ENCODE measurements at regions not wholly inside any gene's neighbourhood (a gene's known extent, or its start where the extent isn't known, plus 50 kb on each side); places are given as distances from the start of the nearest gene placed in this dataset.

- no peak for FAIRE-seq
- DNase-seq (ENCODE audit: insufficient read length, low spot score): no peak
Observed at GRCh38 chr11:127471662-127472061, 471.1 kb upstream of the KIRREL3 start.

DNA sequence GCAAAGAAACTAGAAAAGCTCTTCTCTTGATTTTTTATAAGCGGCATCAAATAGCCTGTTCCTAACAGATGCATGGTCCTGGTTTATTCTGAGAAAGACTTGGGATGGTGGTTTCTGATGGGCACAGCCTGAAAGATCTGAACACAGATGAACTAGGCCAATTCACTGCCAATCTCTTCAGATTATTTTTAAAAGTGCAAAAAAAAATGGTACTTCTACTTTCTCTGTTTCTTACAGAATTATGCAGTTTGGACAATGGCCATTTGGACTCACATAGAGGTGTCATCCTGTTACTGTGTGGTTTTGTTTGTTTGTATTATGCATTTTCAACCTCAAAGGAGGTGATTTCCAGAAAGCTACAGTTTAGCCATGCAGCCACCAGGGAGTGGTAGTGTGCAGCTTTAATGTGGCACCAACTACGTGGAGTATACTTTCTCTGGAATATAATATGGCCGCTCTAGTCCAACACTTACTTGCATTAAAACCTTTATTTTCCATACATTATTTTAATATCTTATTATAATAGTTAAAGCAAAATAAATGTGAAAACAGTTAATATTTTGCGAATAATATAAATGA is 469.8 kb upstream of the KIRREL3 start:
- DNase-seq (ENCODE audit: insufficient read length, low spot score): no peak
- TF ChIP-seq, protein P1, sequence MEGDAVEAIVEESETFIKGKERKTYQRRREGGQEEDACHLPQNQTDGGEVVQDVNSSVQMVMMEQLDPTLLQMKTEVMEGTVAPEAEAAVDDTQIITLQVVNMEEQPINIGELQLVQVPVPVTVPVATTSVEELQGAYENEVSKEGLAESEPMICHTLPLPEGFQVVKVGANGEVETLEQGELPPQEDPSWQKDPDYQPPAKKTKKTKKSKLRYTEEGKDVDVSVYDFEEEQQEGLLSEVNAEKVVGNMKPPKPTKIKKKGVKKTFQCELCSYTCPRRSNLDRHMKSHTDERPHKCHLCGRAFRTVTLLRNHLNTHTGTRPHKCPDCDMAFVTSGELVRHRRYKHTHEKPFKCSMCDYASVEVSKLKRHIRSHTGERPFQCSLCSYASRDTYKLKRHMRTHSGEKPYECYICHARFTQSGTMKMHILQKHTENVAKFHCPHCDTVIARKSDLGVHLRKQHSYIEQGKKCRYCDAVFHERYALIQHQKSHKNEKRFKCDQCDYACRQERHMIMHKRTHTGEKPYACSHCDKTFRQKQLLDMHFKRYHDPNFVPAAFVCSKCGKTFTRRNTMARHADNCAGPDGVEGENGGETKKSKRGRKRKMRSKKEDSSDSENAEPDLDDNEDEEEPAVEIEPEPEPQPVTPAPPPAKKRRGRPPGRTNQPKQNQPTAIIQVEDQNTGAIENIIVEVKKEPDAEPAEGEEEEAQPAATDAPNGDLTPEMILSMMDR (IDR thresholded peaks at IDR 0.05; ENCODE audit: insufficient read depth, missing control alignments): peak; percentile 28

More at GRCh38 chr11:127471662-127472061, 471.1 kb upstream of the KIRREL3 start:
- TF ChIP-seq, protein P1 (IDR thresholded peaks at IDR 0.05; ENCODE audit: insufficient read depth, missing control alignments): peak; percentile 11

DNA sequence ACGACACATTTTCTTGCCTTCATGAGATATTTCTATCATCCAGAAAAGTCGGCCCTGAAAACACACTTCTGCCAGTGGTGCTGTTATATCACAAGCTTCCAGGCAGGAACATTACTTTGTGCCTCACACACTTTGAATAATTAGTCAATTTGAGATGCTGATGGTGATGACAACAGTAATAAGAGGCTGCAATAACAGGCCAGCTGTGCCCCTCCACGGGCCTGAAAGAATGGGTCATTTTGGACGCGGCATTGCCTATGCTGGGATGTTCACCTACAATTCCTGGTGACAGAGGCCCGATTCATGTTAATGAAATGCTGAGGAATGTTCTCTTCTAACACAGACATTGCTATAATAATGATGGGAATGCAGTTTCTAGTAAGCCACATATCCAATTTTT is 463.8 kb upstream of the KIRREL3 start:
- TF ChIP-seq, protein P1 (IDR thresholded peaks at IDR 0.05; ENCODE audit: insufficient read depth, missing control alignments): no peak
- FAIRE-seq (no peak), DNase-seq (ENCODE audit: insufficient read length, low spot score) (no peak)

More for the DNA sequence above, 469.8 kb upstream of the KIRREL3 start:
- no peak for FAIRE-seq

DNA sequence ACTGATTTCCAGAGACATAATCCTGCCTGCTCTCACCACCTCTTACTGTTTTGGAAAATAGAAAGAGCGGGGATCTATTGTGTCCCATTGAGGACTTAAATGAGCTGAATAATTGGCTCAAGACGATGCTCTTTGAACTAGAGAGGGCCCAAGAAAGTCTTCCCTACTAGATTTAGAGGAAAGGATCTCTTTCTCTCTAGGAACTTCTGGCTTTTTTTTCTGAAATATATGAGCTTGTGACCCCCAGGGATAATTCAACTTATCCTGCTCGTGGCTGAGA is 461.4 kb upstream of the KIRREL3 start:
- TF ChIP-seq, protein P1 (IDR thresholded peaks at IDR 0.05; ENCODE audit: insufficient read depth, missing control alignments): no peak
- DNase-seq (ENCODE audit: insufficient read length, low spot score) (no peak), FAIRE-seq (no peak)

DNA sequence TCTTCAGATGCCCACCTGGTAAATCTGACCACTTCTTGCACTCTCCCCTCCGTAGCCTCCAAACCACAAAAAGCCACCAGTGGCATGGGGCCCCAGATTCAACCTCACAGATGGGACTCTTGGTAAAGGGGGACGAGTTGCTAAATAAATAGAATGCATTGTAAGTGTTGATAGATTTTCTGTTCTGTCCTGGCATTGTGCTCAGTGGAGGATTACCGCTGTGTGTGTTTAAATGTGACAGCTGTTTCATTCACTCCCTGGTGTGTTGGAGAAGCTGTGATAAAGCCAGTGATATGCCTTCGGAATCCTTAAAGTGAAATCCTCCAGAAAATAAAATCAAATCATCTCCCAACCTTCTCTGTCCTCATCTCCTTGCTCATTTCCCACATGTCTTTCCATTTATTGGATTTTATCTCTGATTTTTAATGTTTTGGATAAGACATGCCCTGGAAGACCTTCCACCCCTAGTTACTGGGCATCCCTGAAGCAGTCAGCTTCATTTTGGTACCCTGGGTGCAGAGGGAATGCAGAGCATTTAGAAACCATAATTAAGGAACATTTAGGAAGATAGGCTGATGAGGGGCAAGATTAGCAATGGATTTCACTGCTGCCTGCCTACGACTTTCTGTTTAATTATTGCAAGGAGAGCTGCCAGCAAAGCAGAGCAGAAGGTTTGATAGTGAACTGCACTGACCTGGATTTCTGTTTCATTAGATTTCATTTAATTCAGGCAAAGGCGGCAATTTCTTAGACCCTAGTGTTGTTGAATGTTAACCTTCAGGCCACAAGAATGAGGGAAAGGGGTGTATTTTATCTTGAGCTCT is 460.9 kb upstream of the KIRREL3 start:
- TF ChIP-seq, protein P1 (IDR thresholded peaks at IDR 0.05; ENCODE audit: insufficient read depth, missing control alignments): no peak
- DNase-seq (ENCODE audit: insufficient read length, low spot score) (no peak), FAIRE-seq (no peak)

DNA sequence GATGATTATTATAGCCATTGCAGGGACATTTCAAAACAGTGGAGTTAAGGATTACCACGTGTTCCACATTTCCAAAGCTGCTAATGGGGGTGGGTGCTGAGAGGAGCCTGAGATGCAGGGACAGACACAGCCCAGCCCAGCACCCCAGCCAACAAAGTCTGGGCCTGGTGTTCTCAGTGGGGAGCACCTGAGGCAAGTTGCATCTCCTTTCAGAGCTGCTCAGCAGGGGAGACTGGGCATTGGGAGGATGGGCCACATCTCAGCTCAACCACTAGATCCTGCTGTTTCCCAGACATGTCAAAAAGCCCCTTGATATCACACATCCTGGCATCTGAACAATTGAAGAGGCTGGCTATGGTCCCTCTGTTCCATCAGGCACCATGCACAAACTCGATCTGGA is 458.0 kb upstream of the KIRREL3 start:
- no peak for FAIRE-seq
- TF ChIP-seq, protein P1 (IDR thresholded peaks at IDR 0.05; ENCODE audit: insufficient read depth, missing control alignments): no peak
- DNase-seq (ENCODE audit: insufficient read length, low spot score): no peak

DNA sequence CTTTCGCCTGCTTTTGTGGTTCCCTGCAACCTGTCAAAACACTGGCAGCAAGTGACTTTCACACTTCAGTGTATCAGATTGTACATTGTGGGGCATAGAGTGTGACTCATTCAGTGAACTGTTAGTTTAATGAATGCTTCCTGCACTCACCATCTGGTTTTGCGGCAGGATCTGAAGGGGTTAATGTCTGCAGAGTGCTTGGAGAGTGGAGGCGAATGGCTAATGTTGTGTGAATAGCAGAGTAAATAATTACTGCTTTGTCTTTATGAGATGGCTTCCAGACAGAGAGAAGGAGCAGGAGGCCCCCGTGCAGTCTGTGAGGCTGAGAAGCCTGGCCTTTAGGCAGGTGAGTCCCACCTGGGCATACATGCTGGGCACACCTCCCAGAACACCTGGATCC is 454.3 kb upstream of the KIRREL3 start:
- DNase-seq (ENCODE audit: insufficient read length, low spot score) (no peak), FAIRE-seq (no peak)
- TF ChIP-seq, protein P1 (IDR thresholded peaks at IDR 0.05; ENCODE audit: insufficient read depth, missing control alignments): no peak
